Neural progenitor cell (in vitro differentiated cells): ENCODE measurements at regions not wholly inside any gene's neighbourhood (a gene's known extent, or its start where the extent isn't known, plus 50 kb on each side); places are given as distances from the start of the nearest gene placed in this dataset.

Source experiments
- DNase-seq: peaks from one replicate; pipeline ENCODE4 v3.0.0-alpha.2; 2016; ENCODE audit warnings: low spot score
- H2AFZ ChIP-seq: fragments of 200-600 bp; sonication (generic); replicated peaks from 2 replicates; pipeline ENCODE4 v1.6.1; 2016; ENCODE audit warnings: antibody characterized with exemption
- H3F3A ChIP-seq: fragments of 200-600 bp; sonication (generic); 2 replicates; pipeline ENCODE4 v1.6.1; 2016; ENCODE audit warnings: antibody characterized with exemption, low read depth
- H3K27ac ChIP-seq: fragments of 200-600 bp; sonication (generic); 2 replicates; pipeline ENCODE4 v1.5.1; 2016; ENCODE audit warnings: mild to moderate bottlenecking
- H3K27me3 ChIP-seq: fragments of 200-600 bp; sonication (generic); 2 replicates; pipeline ENCODE4 v1.6.1; 2016; ENCODE audit warnings: mild to moderate bottlenecking, moderate library complexity
- H3K36me3 ChIP-seq: fragments of 200-600 bp; sonication (generic); 2 replicates; pipeline ENCODE4 v1.5.1; 2016
- H3K4me1 ChIP-seq: fragments of 200-600 bp; sonication (generic); 2 replicates; pipeline ENCODE4 v1.6.1; 2016; ENCODE audit warnings: mixed run types
- H3K4me2 ChIP-seq: fragments of 200-600 bp; sonication (generic); 2 replicates; pipeline ENCODE4 v1.6.1; 2016
- H3K4me3 ChIP-seq: fragments of 200-600 bp; sonication (generic); 2 replicates; pipeline ENCODE4 v1.5.1; 2016
- H3K79me2 ChIP-seq: fragments of 200-600 bp; sonication (generic); 2 replicates; pipeline ENCODE4 v1.6.1; 2016; ENCODE audit warnings: low read depth
- H3K9ac ChIP-seq: fragments of 200-600 bp; sonication (generic); 2 replicates; pipeline ENCODE4 v1.6.1; 2016
- H3K9me3 ChIP-seq: fragments of 200-600 bp; sonication (generic); 2 replicates; pipeline ENCODE4 v1.5.1; 2016; ENCODE audit warnings: low read depth
- H4K20me1 ChIP-seq: fragments of 200-600 bp; sonication (generic); 2 replicates; pipeline ENCODE4 v1.6.1; 2016; ENCODE audit warnings: low read depth
- H3K27ac Mint-ChIP-seq: 3 replicates; pipeline ENCODE4 v1.8.0; 2021; ENCODE audit warnings: mixed read lengths
- H3K27me3 Mint-ChIP-seq: 2 replicates; pipeline ENCODE4 v1.8.0; 2022; ENCODE audit warnings: low read depth, mild to moderate bottlenecking, inconsistent platforms, moderate library complexity, mixed read lengths; ENCODE audit not compliant: insufficient read depth
- H3K36me3 Mint-ChIP-seq: 3 replicates; pipeline ENCODE4 v1.8.0; 2021; ENCODE audit warnings: mixed read lengths
- H3K4me1 Mint-ChIP-seq: 3 replicates; pipeline ENCODE4 v1.8.0; 2021; ENCODE audit warnings: mixed read lengths
- H3K4me3 Mint-ChIP-seq: 3 replicates; pipeline ENCODE4 v1.8.0; 2021; ENCODE audit warnings: mild to moderate bottlenecking, moderate library complexity, mixed read lengths
- H3K9me3 Mint-ChIP-seq: 3 replicates; pipeline ENCODE4 v1.8.0; 2020; ENCODE audit warnings: mixed read lengths
- CTCF ChIP-seq: fragments of 200-600 bp; sonication (generic); IDR thresholded peaks from 2 replicates; pipeline ENCODE4 v1.5.1; 2017; ENCODE audit warnings: antibody characterized with exemption, mild to moderate bottlenecking
- EZH2 ChIP-seq: fragments of 200-600 bp; sonication (generic); IDR thresholded peaks from 2 replicates; pipeline ENCODE4 v1.6.1; 2017; ENCODE audit warnings: antibody characterized with exemption, mild to moderate bottlenecking, moderate library complexity
- EZH2phosphoT487 ChIP-seq: fragments of 200-600 bp; sonication (generic); IDR thresholded peaks from 2 replicates; pipeline ENCODE4 v1.6.1; 2017; ENCODE audit warnings: antibody characterized with exemption

DNA sequence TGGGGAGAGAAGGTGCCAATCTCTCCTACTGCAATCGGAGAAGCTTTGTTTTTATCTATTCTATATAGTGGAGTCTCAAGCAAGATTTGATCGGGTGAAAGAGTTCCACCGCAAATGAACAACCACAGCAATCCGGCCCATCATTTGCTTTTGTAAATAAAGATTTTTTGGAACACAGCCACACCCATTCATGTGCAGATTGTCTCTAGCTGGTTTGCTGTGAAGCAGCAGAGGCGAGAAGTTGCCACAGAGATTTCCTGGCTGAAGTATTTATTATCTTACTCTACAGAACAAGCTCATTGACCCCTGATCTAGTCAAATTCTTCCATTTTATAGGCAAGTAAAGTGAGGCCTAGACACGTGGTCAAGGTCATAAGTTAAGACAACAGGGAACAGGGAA lies 195.5 kb upstream of the TNRC6C start:
- no peak for DNase-seq
- Mint-ChIP-seq H3K4me3 (no peak overlapping the region), H3K27ac (no peak overlapping the region), H3K27me3 (peaks cover 5% of the 10 kb centered on the region), H3K36me3 (no peaks in the 10 kb centered on the region), H3K4me1 (peaks cover 1% of the 10 kb centered on the region), H3K9me3 (peaks cover 5% of the 10 kb centered on the region)
- Histone ChIP-seq H3K4me2 (no peak overlapping the region), H3F3A (no peaks in the 10 kb centered on the region), H3K4me1 (peaks cover 8% of the 10 kb centered on the region), H3K9ac (no peak overlapping the region), H4K20me1 (no peaks in the 10 kb centered on the region), H3K4me3 (no peak overlapping the region), H2AFZ (no peak overlapping the region), H3K27me3 (no peaks in the 10 kb centered on the region), H3K79me2 (no peaks in the 10 kb centered on the region), H3K36me3 (no peaks in the 10 kb centered on the region), H3K9me3 (no peaks in the 10 kb centered on the region), H3K27ac (no peak overlapping the region)
- TF ChIP-seq EZH2 (no peak), EZH2phosphoT487 (no peak), CTCF (no peak)

DNA sequence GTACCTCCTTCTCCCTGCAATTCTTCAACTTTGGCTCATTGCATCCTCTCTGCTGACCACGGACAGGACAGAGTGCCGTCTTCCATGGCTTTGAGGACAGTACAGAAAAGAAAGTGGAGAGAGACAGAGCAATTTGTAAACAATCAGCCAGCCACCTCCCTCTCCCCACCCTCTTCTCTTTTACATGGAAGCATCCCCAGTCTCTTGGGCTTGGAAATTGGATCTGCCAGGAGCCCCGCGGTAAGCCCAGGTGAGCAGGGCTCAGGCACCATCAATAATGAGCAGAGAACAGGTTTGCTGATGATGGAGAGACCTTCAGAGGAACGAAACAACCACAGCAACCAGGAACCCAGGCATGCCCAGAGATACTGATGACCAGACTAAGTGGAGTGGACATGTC lies 194.9 kb upstream of the TNRC6C start:
- no peak overlapping the region for H3K9ac ChIP-seq
- no peaks in the 10 kb centered on the region for H3K36me3 Mint-ChIP-seq
- peaks cover 5% of the 10 kb centered on the region for H3K27me3 Mint-ChIP-seq
- H3K4me1 Mint-ChIP-seq: peaks cover 3% of the 10 kb centered on the region
- no peak overlapping the region for H3K4me2 ChIP-seq
- no peaks in the 10 kb centered on the region for H3K9me3 ChIP-seq
- H2AFZ ChIP-seq: no peak overlapping the region
- peaks cover 2% of the 10 kb centered on the region for H3K9me3 Mint-ChIP-seq
- H3K4me3 Mint-ChIP-seq: no peak overlapping the region
- H3K4me3 ChIP-seq: no peak overlapping the region
- H3K79me2 ChIP-seq: no peaks in the 10 kb centered on the region
- no peaks in the 10 kb centered on the region for H3K27me3 ChIP-seq
- H3K27ac Mint-ChIP-seq: peak overlapping the region; percentile 58
- no peak overlapping the region for H3K27ac ChIP-seq
- peaks cover 8% of the 10 kb centered on the region for H3K4me1 ChIP-seq
- H4K20me1 ChIP-seq: no peaks in the 10 kb centered on the region
- H3K36me3 ChIP-seq: no peaks in the 10 kb centered on the region
- TF ChIP-seq EZH2: no peak
- TF ChIP-seq EZH2phosphoT487: no peak
- no peaks in the 10 kb centered on the region for H3F3A ChIP-seq
- DNase-seq: no peak

DNA sequence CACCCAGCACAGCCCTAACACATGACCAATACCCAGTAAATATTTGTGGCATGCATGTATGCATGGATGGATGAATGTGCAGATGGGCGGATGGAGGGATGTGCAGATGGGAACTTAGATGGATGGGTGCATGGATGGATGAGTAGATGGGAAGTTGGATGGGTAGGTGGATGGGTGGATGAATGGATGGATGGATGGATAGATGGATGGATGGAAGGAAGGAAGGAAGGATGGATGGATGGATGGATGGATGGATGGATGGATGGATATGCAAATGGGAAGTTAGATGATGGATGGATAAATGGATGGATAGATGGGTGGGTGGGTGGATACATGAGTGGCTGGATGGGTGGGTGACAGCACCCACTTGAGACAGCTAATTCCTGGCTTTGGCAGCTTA lies 193.2 kb upstream of the TNRC6C start:
- no peak for TF ChIP-seq CTCF
- no peak for TF ChIP-seq EZH2phosphoT487
- TF ChIP-seq EZH2: no peak
- Histone ChIP-seq H2AFZ (no peak overlapping the region), H3K9ac (no peak overlapping the region), H3K36me3 (no peaks in the 10 kb centered on the region), H3K27ac (no peak overlapping the region), H3K27me3 (no peaks in the 10 kb centered on the region), H3K9me3 (no peaks in the 10 kb centered on the region), H3K4me2 (no peak overlapping the region), H3K4me3 (no peak overlapping the region), H4K20me1 (no peaks in the 10 kb centered on the region), H3K4me1 (peaks cover 8% of the 10 kb centered on the region), H3F3A (no peaks in the 10 kb centered on the region), H3K79me2 (no peaks in the 10 kb centered on the region)
- Mint-ChIP-seq H3K4me1 (peaks cover 3% of the 10 kb centered on the region), H3K4me3 (peak overlapping the region; percentile 16), H3K27ac (no peak overlapping the region), H3K9me3 (peaks cover 2% of the 10 kb centered on the region), H3K27me3 (peaks cover 5% of the 10 kb centered on the region), H3K36me3 (no peaks in the 10 kb centered on the region)
- no peak for DNase-seq

DNA sequence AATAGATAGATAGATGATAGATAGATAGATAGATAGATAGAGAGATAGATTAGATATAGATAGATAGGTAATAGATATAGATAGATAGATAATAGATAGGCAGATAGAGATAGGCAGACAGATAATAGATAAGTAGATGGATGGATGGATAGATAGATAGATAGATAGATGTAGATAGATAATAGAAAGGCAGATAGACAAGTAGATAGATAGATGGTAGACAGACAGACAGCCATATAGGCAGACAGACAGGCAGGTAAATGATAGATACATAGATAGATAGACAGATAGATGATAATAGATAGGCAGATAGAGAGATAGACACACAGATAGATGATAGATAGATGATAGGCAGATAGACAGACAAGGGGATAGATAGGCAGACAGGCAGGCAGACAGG lies 191.4 kb upstream of the TNRC6C start:
- Mint-ChIP-seq H3K36me3 (no peaks in the 10 kb centered on the region), H3K4me3 (no peak overlapping the region), H3K4me1 (peaks cover 12% of the 10 kb centered on the region), H3K27ac (no peak overlapping the region), H3K9me3 (no peaks in the 10 kb centered on the region), H3K27me3 (peaks cover 10% of the 10 kb centered on the region)
- Histone ChIP-seq H3K79me2 (no peaks in the 10 kb centered on the region), H3K36me3 (no peaks in the 10 kb centered on the region), H3K4me1 (peaks cover 8% of the 10 kb centered on the region), H3K27ac (no peak overlapping the region), H3K9ac (no peak overlapping the region), H2AFZ (no peak overlapping the region), H3F3A (no peaks in the 10 kb centered on the region), H3K4me3 (no peak overlapping the region), H3K9me3 (no peaks in the 10 kb centered on the region), H4K20me1 (no peaks in the 10 kb centered on the region), H3K27me3 (no peaks in the 10 kb centered on the region), H3K4me2 (no peak overlapping the region)
- no peak for DNase-seq
- TF ChIP-seq EZH2 (no peak), CTCF (no peak)
